Central memory CD8-positive, alpha-beta T cell (primary cell): ENCODE measurements at regions not wholly inside any gene's neighbourhood (a gene's known extent, or its start where the extent isn't known, plus 50 kb on each side); places are given as distances from the start of the nearest gene placed in this dataset.

ENCODE experiments used
- ATAC-seq: fragments of 150-1000 bp; cut with Tn5 transposase; replicated peaks from 2 replicates; pipeline ENCODE4 v1.10.0; 2022; ENCODE audit warnings: mild to moderate bottlenecking, moderate FRiP score, moderate number of reproducible peaks; ENCODE audit not compliant: poor library complexity, severe bottlenecking; ENCODE audit errors: extremely low read depth
- DNase-seq, 2 donors: peaks; one replicate each; pipeline ENCODE4 v3.0.0; 2021; ENCODE audit warnings: low spot score in 2 of 2
- H3K27ac Mint-ChIP-seq: one replicate; pipeline ENCODE4 v1.8.0; 2022; ENCODE audit warnings: low read depth, mild to moderate bottlenecking, moderate library complexity, mixed read lengths
- H3K27me3 Mint-ChIP-seq: one replicate; pipeline ENCODE4 v1.8.0; 2022; ENCODE audit warnings: mixed read lengths
- H3K36me3 Mint-ChIP-seq: one replicate; pipeline ENCODE4 v1.8.0; 2022; ENCODE audit warnings: mild to moderate bottlenecking, moderate library complexity, mixed read lengths; ENCODE audit not compliant: insufficient read depth
- H3K4me1 Mint-ChIP-seq: one replicate; pipeline ENCODE4 v1.8.0; 2022; ENCODE audit warnings: mixed read lengths
- H3K4me3 Mint-ChIP-seq: one replicate; pipeline ENCODE4 v1.8.0; 2022; ENCODE audit warnings: mild to moderate bottlenecking, moderate library complexity, mixed read lengths
- H3K9me3 Mint-ChIP-seq: one replicate; pipeline ENCODE4 v1.8.0; 2022; ENCODE audit warnings: mixed read lengths

- Mint-ChIP-seq H3K9me3 (no peaks in the 10 kb centered on the region), H3K36me3 (no peaks in the 10 kb centered on the region), H3K27me3 (peaks cover 32% of the 10 kb centered on the region), H3K4me1 (peaks cover 5% of the 10 kb centered on the region), H3K27ac (no peak overlapping the region), H3K4me3 (no peak overlapping the region)
- DNase-seq (no peak), ATAC-seq (no peak)
Observed at GRCh38 chr1:244349581-244350001, 102.1 kb downstream of the ADSS2 start.

GRCh38 chr1:244350027-244350426 lies 101.7 kb downstream of the ADSS2 start:
- H3K27ac Mint-ChIP-seq, result no peak overlapping the region
- ATAC-seq (peak; percentile 14), DNase-seq (no peak)
- peaks cover 32% of the 10 kb centered on the region for H3K27me3 Mint-ChIP-seq
- no peaks in the 10 kb centered on the region for H3K9me3 Mint-ChIP-seq
- no peak overlapping the region for H3K4me3 Mint-ChIP-seq
- H3K36me3 Mint-ChIP-seq, result no peaks in the 10 kb centered on the region
- H3K4me1 Mint-ChIP-seq, result peaks cover 5% of the 10 kb centered on the region

- Mint-ChIP-seq H3K36me3 (no peaks in the 10 kb centered on the region), H3K9me3 (no peaks in the 10 kb centered on the region), H3K27ac (no peak overlapping the region), H3K4me1 (peaks cover 5% of the 10 kb centered on the region), H3K4me3 (no peak overlapping the region), H3K27me3 (peaks cover 32% of the 10 kb centered on the region)
- DNase-seq (no peak), ATAC-seq (no peak)
Observed at GRCh38 chr1:244352156-244352830, 99.4 kb downstream of the ADSS2 start.

GRCh38 chr1:244353551-244354091 lies 98.1 kb downstream of the ADSS2 start:
- ATAC-seq (no peak), DNase-seq (no peak)
- H3K9me3 Mint-ChIP-seq, result no peaks in the 10 kb centered on the region
- H3K4me3 Mint-ChIP-seq, result no peak overlapping the region
- H3K27ac Mint-ChIP-seq, result no peak overlapping the region
- H3K27me3 Mint-ChIP-seq, result peaks cover 32% of the 10 kb centered on the region
- H3K36me3 Mint-ChIP-seq, result no peaks in the 10 kb centered on the region
- peaks cover 5% of the 10 kb centered on the region for H3K4me1 Mint-ChIP-seq

GRCh38 chr1:244354810-244355278 lies 96.9 kb downstream of the ADSS2 start:
- Mint-ChIP-seq H3K4me3 (no peak overlapping the region), H3K4me1 (peaks cover 3% of the 10 kb centered on the region), H3K27ac (no peak overlapping the region), H3K36me3 (no peaks in the 10 kb centered on the region), H3K9me3 (no peaks in the 10 kb centered on the region), H3K27me3 (peaks cover 20% of the 10 kb centered on the region)
- DNase-seq (no peak), ATAC-seq (no peak)

GRCh38 chr1:244356376-244356775 lies 95.3 kb downstream of the ADSS2 start:
- DNase-seq (no peak), ATAC-seq (no peak)
- no peak overlapping the region for H3K27ac Mint-ChIP-seq
- H3K27me3 Mint-ChIP-seq, result peaks cover 5% of the 10 kb centered on the region
- H3K36me3 Mint-ChIP-seq, result no peaks in the 10 kb centered on the region
- H3K9me3 Mint-ChIP-seq, result no peaks in the 10 kb centered on the region
- no peaks in the 10 kb centered on the region for H3K4me1 Mint-ChIP-seq
- H3K4me3 Mint-ChIP-seq, result no peak overlapping the region
